Left ventricle myocardium inferior (tissue), 1 donor: ENCODE measurements at regions not wholly inside any gene's neighbourhood (a gene's known extent, or its start where the extent isn't known, plus 50 kb on each side); places are given as distances from the start of the nearest gene placed in this dataset.
A peak's percentile ranks its signal among the peaks of the same experiment; 100 is the strongest.
"Not testable (repeated sequence)": the region's sequence is repeated elsewhere in the genome, so short reads cannot be mapped to it uniquely, and the experiment has no call there.

ENCODE experiments used
- DNase-seq: peaks from one replicate; pipeline ENCODE4 v3.0.0-alpha.2; 2020
- H3K27ac ChIP-seq: fragments of 200-600 bp; replicated peaks from 2 replicates; pipeline ENCODE4 v1.8.0; 2021
- H3K27me3 ChIP-seq: fragments of 200-600 bp; 2 replicates; pipeline ENCODE4 v1.8.0; 2021; ENCODE audit warnings: low read depth
- H3K36me3 ChIP-seq: fragments of 200-600 bp; 2 replicates; pipeline ENCODE4 v1.8.0; 2021
- H3K4me1 ChIP-seq: fragments of 200-600 bp; 2 replicates; pipeline ENCODE4 v1.8.0; 2021
- H3K4me3 ChIP-seq: fragments of 200-600 bp; 2 replicates; pipeline ENCODE4 v1.8.0; 2021; ENCODE audit warnings: mild to moderate bottlenecking, moderate library complexity
- H3K9me3 ChIP-seq: fragments of 200-600 bp; replicated peaks from 2 replicates; pipeline ENCODE4 v1.8.0; 2021
- intact Hi-C: fragments of 100-400 bp; cut with micrococcal nuclease; formaldehyde crosslinking; loops from one replicate; pipeline ENCODE4 v1.11.0; 2022
- TF ChIP-seq, protein P1 (sequence below): fragments of 200-600 bp; IDR thresholded peaks from 2 replicates; pipeline ENCODE4 v1.8.0; 2021; ENCODE audit warnings: antibody characterized with exemption, mild to moderate bottlenecking, borderline replicate concordance
- donor health status: DM: no; HTN: yes; CAD: no; lungs with severe emphysema.

DNA sequence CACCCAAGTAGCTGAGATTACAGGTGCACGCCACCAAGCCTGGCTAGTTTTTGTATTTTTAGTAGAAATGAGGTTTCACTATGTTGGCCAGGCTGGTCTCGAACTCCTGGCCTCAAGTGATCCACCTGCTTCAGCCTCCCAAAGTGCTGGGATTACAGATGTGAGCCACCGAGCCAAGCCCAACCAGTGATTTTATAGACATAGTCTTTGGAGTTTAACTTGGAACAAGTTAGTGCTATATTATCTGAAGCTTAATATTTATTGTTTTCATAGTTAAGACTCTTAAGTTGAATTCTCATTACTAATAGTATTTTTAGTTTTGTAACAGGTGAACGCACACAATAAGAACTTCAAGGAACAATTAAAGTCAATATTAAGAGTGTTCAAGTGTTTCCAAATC lies 122.1 kb downstream of the SPAG6 start:
- DNase-seq, intact Hi-C loops, H3K9me3 ChIP-seq, H3K36me3 ChIP-seq, H3K27ac ChIP-seq, H3K4me3 ChIP-seq, H3K4me1 ChIP-seq: not testable (repeated sequence)
- peaks cover 29% of the 10 kb centered on the region for H3K27me3 ChIP-seq

DNA sequence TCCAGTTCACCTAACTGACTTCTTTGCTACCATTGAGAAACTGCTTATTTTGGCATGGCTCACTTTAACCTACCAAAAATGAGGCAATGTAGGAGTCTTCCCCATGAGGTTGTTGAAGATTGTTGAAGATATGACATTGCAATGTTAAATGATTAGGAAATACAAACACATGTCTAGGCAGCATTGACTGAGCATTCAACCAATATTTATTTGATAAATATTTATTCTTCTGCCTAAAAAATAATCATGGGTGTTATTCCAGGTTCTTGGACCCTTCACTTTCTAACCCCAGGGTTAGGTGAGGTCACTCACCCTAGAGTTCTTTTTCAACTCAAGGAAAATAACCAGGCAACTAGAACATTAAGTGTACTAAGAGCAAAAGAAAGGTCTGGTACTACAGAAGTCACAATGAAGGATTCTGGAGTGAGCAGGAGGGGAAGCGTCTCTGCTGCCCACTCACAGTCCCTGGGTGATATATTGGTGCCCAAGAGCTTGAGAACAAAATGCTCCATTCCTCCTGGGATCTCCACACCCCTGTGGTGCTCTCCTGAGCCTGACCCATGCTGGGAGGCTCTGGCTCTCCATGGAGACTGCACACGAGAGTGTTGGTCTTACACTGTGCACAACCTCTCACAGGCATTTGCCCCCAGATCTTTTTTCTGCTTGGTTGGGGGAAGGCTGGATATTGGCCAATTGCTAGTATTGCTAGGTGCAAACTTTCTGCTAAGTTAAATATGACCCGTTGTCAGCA lies 123.4 kb downstream of the SPAG6 start:
- DNase-seq: no peak
- TF ChIP-seq, protein P1, sequence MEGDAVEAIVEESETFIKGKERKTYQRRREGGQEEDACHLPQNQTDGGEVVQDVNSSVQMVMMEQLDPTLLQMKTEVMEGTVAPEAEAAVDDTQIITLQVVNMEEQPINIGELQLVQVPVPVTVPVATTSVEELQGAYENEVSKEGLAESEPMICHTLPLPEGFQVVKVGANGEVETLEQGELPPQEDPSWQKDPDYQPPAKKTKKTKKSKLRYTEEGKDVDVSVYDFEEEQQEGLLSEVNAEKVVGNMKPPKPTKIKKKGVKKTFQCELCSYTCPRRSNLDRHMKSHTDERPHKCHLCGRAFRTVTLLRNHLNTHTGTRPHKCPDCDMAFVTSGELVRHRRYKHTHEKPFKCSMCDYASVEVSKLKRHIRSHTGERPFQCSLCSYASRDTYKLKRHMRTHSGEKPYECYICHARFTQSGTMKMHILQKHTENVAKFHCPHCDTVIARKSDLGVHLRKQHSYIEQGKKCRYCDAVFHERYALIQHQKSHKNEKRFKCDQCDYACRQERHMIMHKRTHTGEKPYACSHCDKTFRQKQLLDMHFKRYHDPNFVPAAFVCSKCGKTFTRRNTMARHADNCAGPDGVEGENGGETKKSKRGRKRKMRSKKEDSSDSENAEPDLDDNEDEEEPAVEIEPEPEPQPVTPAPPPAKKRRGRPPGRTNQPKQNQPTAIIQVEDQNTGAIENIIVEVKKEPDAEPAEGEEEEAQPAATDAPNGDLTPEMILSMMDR: no peak
- no peaks in the 10 kb centered on the region for H3K4me1 ChIP-seq
- H3K9me3 ChIP-seq: no peaks in the 10 kb centered on the region
- no peak overlapping the region for H3K27ac ChIP-seq
- no peaks in the 10 kb centered on the region for H3K36me3 ChIP-seq
- H3K4me3 ChIP-seq: no peak overlapping the region
- H3K27me3 ChIP-seq: peaks cover 43% of the 10 kb centered on the region
- intact Hi-C loops: no loop called here

DNA sequence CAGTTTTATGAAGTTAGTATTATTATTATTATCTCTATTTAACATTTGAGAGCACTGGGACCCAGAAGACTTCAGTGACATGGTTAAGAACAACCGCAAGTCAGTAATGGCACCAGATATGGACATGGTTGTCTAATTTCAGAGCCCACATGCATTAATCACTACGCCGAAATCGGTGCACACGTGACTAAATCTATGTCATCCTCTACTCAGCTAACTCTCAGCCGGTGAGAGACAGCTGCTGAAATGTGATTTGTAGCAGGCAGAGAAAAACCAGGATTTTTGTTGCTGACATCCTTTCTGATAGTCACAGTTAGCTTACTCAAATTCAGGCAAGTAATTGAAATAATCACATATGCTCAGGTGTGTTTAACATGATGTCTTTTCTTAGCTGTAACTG lies 127.7 kb downstream of the SPAG6 start:
- Histone ChIP-seq H3K4me1 (peaks cover 22% of the 10 kb centered on the region), H3K4me3 (no peak overlapping the region), H3K27ac (no peak overlapping the region), H3K36me3 (no peaks in the 10 kb centered on the region), H3K27me3 (peaks cover 80% of the 10 kb centered on the region), H3K9me3 (no peaks in the 10 kb centered on the region)
- TF ChIP-seq, protein P1: no peak
- no peak for DNase-seq
- intact Hi-C loops: no loop called here

DNA sequence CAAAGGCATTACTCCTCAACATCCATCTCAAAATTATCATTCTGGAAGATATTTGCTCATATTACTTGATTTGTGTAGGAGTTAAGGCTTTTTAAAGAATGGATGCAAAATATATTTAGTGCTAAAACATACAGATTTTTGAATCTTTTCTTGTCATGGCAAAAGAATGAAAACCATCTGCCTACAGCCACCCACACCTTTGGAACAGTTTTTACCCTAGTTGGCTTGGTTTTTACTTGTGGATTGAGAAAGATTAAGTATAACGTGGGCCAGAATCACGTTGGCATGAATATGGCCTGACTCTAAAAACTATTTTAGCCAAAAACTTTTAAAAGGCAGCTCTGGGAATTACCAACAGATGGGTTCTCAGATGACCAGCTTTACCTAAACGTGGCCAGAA lies 128.2 kb downstream of the SPAG6 start:
- no peaks in the 10 kb centered on the region for H3K9me3 ChIP-seq
- no peak overlapping the region for H3K27ac ChIP-seq
- peaks cover 83% of the 10 kb centered on the region for H3K27me3 ChIP-seq
- TF ChIP-seq, protein P1: no peak
- intact Hi-C loops: no loop called here
- DNase-seq: no peak
- no peaks in the 10 kb centered on the region for H3K36me3 ChIP-seq
- H3K4me1 ChIP-seq: peaks cover 22% of the 10 kb centered on the region
- no peak overlapping the region for H3K4me3 ChIP-seq

DNA sequence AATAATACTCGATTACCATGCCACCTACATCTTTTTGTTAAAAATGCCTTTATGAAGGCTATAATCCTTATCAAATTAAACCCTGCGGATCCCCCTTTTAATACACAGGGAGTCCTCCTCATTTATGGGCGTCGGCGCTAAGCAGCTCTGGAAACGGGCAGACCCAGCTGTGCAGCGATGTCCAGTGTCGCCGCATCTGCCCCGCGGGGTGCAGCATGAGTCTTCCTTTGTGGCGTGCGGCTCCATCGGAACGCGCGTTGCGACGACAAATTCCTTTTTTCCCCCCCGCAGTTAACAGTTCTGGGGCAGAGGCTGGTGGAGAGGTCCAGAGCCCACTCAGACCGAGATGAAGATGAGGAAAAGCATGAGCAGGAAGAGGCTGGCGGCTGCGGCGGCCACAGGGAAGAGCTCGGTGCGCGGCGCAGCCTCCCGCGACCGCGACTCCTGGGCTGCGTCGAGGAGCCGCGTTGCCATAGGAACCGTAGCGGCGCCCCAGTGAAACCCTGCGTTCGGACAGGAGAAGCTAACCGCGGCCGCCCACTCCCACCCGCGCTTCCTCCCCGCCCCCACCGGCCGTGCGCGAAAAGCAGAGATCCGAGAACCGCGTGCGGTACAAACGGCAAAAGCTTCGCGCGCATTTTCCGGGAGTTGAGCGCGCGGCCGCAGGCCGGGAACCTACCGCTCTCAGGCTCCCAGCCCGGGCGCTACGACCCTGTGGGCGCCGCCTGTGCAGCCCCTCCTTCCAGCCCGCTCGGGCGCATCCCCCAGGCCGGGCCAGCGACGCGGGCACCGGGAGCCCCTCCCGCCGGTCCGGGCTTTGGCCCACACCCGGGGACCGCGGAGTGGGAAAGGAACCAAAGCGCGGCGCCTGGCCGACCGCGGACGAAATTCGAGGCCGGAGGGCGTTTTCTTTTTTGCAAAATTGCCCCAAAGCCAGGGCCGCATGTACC lies 130.6 kb downstream of the SPAG6 start:
- DNase-seq: no peak
- peaks cover 81% of the 10 kb centered on the region for H3K27me3 ChIP-seq
- intact Hi-C loops: no loop called here

More for the DNA sequence above, 130.6 kb downstream of the SPAG6 start:
- Histone ChIP-seq H3K36me3 (no peaks in the 10 kb centered on the region), H3K9me3 (no peaks in the 10 kb centered on the region), H3K4me3 (peak overlapping the region; percentile 63), H3K4me1 (peaks cover 22% of the 10 kb centered on the region), H3K27ac (no peak overlapping the region)
- TF ChIP-seq, protein P1: no peak
